ENCODE measurements at regions not wholly inside any gene's neighbourhood (a gene's known extent, or its start where the extent isn't known, plus 50 kb on each side); places are given as distances from the start of the nearest gene placed in this dataset.
"Not testable (repeated sequence)": the region's sequence is repeated elsewhere in the genome, so short reads cannot be mapped to it uniquely, and the experiment has no call there.

DNA sequence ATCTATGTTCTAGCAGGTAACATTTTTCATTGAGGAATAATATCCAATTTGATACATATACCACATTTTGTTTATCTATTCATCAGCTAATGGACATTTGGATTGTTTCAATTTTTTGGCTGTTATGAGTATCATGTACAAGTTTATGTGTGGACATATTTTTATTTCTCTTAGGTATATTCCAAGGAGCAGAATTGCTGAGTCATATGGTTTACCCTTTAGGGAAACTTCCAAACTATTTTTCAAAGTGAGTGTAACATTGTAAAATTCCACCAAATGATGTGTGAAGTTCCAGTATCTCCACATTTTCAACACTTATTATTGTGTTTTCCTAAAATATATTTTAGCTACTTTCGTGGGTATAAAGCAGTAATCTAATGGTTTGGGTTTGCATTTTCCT is 1789.9 kb downstream of the MRPL39 start:
- intact Hi-C loops (cut with DNase I) = no loop called here

DNA sequence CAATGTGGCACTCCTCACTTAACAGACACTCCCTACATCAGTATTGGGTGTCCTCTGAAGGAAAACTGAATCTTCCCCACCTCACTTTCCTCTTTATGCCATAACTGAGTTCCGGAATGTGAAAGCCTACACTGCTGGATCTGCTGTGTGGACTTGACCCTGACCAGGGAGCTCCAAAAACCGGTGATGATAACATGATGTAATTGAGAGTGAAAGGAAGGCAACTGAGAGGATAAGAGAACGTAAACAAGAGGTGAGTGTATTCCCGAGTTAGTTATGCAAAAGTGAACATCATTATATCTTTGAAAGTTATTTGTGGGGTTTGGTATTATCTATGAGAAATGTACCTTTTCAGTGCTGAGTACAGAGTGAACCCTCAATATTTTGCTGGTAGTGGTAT is 1794.8 kb downstream of the MRPL39 start:
- no peak overlapping the region for H3K27ac ChIP-seq
- DNase-seq (ENCODE audit: extremely low spot score in 2 of 2) = no peak
- H3K36me3 ChIP-seq = no peaks in the 10 kb centered on the region
- no peaks in the 10 kb centered on the region for H3K27me3 ChIP-seq
- H3K4me1 ChIP-seq = no peaks in the 10 kb centered on the region
- no peaks in the 10 kb centered on the region for H3K9me3 ChIP-seq
- H3K4me3 ChIP-seq = no peak overlapping the region
- TF ChIP-seq, protein P1, sequence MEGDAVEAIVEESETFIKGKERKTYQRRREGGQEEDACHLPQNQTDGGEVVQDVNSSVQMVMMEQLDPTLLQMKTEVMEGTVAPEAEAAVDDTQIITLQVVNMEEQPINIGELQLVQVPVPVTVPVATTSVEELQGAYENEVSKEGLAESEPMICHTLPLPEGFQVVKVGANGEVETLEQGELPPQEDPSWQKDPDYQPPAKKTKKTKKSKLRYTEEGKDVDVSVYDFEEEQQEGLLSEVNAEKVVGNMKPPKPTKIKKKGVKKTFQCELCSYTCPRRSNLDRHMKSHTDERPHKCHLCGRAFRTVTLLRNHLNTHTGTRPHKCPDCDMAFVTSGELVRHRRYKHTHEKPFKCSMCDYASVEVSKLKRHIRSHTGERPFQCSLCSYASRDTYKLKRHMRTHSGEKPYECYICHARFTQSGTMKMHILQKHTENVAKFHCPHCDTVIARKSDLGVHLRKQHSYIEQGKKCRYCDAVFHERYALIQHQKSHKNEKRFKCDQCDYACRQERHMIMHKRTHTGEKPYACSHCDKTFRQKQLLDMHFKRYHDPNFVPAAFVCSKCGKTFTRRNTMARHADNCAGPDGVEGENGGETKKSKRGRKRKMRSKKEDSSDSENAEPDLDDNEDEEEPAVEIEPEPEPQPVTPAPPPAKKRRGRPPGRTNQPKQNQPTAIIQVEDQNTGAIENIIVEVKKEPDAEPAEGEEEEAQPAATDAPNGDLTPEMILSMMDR (IDR thresholded peaks at IDR 0.05) = no peak
- TF ChIP-seq POLR2A (IDR thresholded peaks at IDR 0.05) (no peak), POLR2AphosphoS5 (IDR thresholded peaks at IDR 0.05; ENCODE audit: insufficient read depth in 1 of 2, low read depth in 1 of 2) (no peak)
- intact Hi-C loops (cut with DNase I) = no loop called here

More for the DNA sequence above, 1789.9 kb downstream of the MRPL39 start:
- no peak for DNase-seq (ENCODE audit: extremely low spot score in 2 of 2)
- Histone ChIP-seq H3K36me3 (no peaks in the 10 kb centered on the region), H3K9me3 (no peaks in the 10 kb centered on the region), H3K27me3 (no peaks in the 10 kb centered on the region), H3K27ac (no peak overlapping the region), H3K4me1 (no peaks in the 10 kb centered on the region), H3K4me3 (no peak overlapping the region)
- TF ChIP-seq POLR2A (IDR thresholded peaks at IDR 0.05) = no peak

DNA sequence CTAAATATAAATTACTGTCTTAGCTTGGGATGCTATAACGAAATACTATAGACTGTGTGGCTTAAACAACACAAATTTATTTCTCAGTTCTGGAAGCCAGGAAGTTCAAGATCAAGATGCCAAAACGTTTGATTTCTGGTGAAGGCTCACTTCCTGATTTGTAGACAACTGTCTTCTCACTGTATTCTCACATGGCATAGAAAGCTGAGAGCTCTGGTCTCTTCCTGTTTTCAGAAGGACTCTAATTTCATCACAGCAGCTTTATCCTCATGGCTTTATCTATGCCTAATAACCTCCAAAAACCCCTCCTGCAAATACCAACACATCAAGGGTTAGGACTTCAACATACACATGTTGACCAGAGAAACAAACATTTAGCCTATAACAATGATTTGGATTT is 1795.5 kb downstream of the MRPL39 start:
- H3K27ac ChIP-seq = no peak overlapping the region
- intact Hi-C loops (cut with DNase I) = no loop called here
- no peaks in the 10 kb centered on the region for H3K36me3 ChIP-seq
- no peaks in the 10 kb centered on the region for H3K27me3 ChIP-seq
- H3K4me1 ChIP-seq = no peaks in the 10 kb centered on the region
- H3K9me3 ChIP-seq = no peaks in the 10 kb centered on the region
- TF ChIP-seq, protein P1 (IDR thresholded peaks at IDR 0.05) = no peak
- no peak for TF ChIP-seq POLR2AphosphoS5 (IDR thresholded peaks at IDR 0.05; ENCODE audit: insufficient read depth in 1 of 2, low read depth in 1 of 2)
- no peak for TF ChIP-seq POLR2A (IDR thresholded peaks at IDR 0.05)
- no peak for DNase-seq (ENCODE audit: extremely low spot score in 2 of 2)
- no peak overlapping the region for H3K4me3 ChIP-seq

DNA sequence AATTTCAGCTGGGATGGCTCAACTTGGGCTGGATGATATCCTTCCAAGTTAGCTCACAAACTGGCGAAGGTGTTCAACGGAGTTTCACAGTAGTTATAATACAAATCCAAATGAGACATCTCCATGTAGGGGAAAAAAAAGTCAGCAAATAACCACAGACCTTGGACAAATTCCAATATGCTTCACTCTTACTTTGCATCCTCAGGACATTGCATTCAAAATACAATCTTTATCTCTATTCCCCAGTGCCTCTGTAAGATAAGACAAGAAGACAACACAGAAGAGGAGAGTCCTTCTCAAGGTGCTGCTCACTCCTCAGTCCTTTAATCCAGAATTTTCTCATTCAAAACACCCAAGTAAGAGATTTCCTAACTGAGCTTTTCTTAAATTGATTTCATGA is 1797.7 kb downstream of the MRPL39 start:
- TF ChIP-seq, protein P1 (IDR thresholded peaks at IDR 0.05) = no peak
- no peak for TF ChIP-seq POLR2A (IDR thresholded peaks at IDR 0.05)
- no peak for TF ChIP-seq POLR2AphosphoS5 (IDR thresholded peaks at IDR 0.05; ENCODE audit: insufficient read depth in 1 of 2, low read depth in 1 of 2)
- Histone ChIP-seq H3K27me3 (no peaks in the 10 kb centered on the region), H3K4me3 (no peak overlapping the region), H3K27ac (no peak overlapping the region), H3K9me3 (no peaks in the 10 kb centered on the region), H3K36me3 (no peaks in the 10 kb centered on the region), H3K4me1 (no peaks in the 10 kb centered on the region)
- no peak for DNase-seq (ENCODE audit: extremely low spot score in 2 of 2)
- intact Hi-C loops (cut with DNase I) = no loop called here

DNA sequence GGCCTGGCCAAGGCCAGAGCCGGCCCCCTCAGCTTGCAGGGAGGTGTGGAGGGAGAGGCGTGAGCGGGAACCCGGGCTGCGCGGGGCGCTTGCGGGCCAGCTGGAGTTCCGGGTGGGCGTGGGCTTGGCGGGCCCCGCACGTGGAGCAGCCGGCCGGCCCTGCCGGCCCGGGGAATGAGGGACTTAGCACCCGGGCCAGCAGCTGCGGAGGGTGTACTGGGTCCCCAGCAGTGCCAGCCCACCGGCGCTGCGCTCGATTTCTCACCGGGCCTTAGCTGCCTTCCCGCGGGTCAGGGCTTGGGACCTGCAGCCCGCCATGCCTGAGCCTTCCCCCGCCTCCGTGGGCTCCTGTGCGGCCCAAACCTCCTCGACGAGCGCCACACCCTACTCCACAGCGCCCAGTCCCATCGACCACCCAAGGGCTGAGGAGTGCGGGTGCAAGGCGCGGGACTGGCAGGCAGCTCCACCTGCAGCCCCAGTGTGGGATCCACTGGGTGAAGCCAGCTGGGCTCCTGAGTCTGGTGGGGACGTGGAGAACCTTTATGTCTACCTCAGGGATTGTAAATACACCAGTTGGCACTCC is 1800.2 kb downstream of the MRPL39 start:
- H3K27me3 ChIP-seq; H3K9me3 ChIP-seq; H3K4me3 ChIP-seq; H3K4me1 ChIP-seq; intact Hi-C loops (cut with DNase I); H3K27ac ChIP-seq; H3K36me3 ChIP-seq; DNase-seq (ENCODE audit: extremely low spot score in 2 of 2): not testable (repeated sequence)

DNA sequence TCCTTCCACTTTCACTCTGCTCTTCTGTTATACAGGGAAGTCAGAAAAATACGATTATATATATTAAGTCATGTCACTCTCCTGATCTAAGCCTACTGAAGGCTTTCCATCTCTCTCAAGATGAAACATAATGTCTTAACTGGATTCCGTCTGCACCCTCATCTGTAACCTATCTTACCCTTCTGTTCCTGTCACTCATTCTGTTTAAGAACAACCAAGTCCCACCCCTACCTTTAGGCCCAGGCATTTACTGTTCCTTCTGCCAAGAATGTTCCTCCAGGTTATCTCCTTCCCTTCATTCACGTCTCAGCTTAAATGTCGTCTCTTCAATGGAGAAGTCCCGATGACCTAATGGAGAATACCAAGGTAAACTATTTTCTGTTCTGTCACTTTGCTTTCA is 1802.4 kb downstream of the MRPL39 start:
- no peak overlapping the region for H3K27ac ChIP-seq

More for the DNA sequence above, 1802.4 kb downstream of the MRPL39 start:
- Histone ChIP-seq H3K27me3 (no peaks in the 10 kb centered on the region), H3K4me1 (no peaks in the 10 kb centered on the region), H3K36me3 (no peaks in the 10 kb centered on the region), H3K4me3 (no peak overlapping the region), H3K9me3 (no peaks in the 10 kb centered on the region)
- TF ChIP-seq, protein P1 (IDR thresholded peaks at IDR 0.05) = no peak
- no peak for TF ChIP-seq POLR2AphosphoS5 (IDR thresholded peaks at IDR 0.05; ENCODE audit: insufficient read depth in 1 of 2, low read depth in 1 of 2)
- TF ChIP-seq POLR2A (IDR thresholded peaks at IDR 0.05) = no peak
- intact Hi-C loops (cut with DNase I) = no loop called here
- no peak for DNase-seq (ENCODE audit: extremely low spot score in 2 of 2)

All from vagina (tissue), 2 donors.